DOHH2 (cell line): ENCODE measurements at regions not wholly inside any gene's neighbourhood (a gene's known extent, or its start where the extent isn't known, plus 50 kb on each side); places are given as distances from the start of the nearest gene placed in this dataset.

Experiments used
- H3F3A ChIP-seq: fragments of 200-600 bp; sonication (generic), shearing (Covaris generic); 2 replicates; pipeline ENCODE4 v1.6.0; 2016; ENCODE audit warnings: antibody characterized with exemption, mild to moderate bottlenecking; ENCODE audit not compliant: control insufficient read depth, insufficient read depth
- H3K27ac ChIP-seq: fragments of 200-600 bp; sonication (generic); 2 replicates; pipeline ENCODE4 v1.5.1; 2014; ENCODE audit warnings: low read depth, mild to moderate bottlenecking, low read length, moderate library complexity
- H3K27me3 ChIP-seq: fragments of 200-600 bp; sonication (generic); 2 replicates; pipeline ENCODE4 v1.6.1; 2014; ENCODE audit warnings: mild to moderate bottlenecking, low read length, mixed read lengths; ENCODE audit not compliant: control insufficient read depth
- H3K36me3 ChIP-seq: fragments of 200-600 bp; sonication (generic); 2 replicates; pipeline ENCODE4 v1.6.1; 2014; ENCODE audit warnings: mild to moderate bottlenecking, low read length, moderate library complexity, mixed read lengths; ENCODE audit not compliant: control insufficient read depth
- H3K4me1 ChIP-seq: fragments of 200-600 bp; sonication (generic); 2 replicates; pipeline ENCODE4 v1.6.1; 2014; ENCODE audit warnings: mild to moderate bottlenecking, low read length, mixed read lengths; ENCODE audit not compliant: control insufficient read depth
- H3K4me2 ChIP-seq: fragments of 200-600 bp; sonication (generic); 2 replicates; pipeline ENCODE4 v1.6.0; 2014; ENCODE audit warnings: mild to moderate bottlenecking, low read length, moderate library complexity
- H3K4me3 ChIP-seq: fragments of 200-600 bp; sonication (generic); 2 replicates; pipeline ENCODE4 v1.5.1; 2014; ENCODE audit warnings: mild to moderate bottlenecking, low read length, mixed read lengths
- H3K79me2 ChIP-seq: fragments of 200-600 bp; sonication (generic); 2 replicates; pipeline ENCODE4 v1.6.1; 2014; ENCODE audit warnings: mild to moderate bottlenecking, low read length, mixed read lengths; ENCODE audit not compliant: control insufficient read depth
- H3K9me2 ChIP-seq: fragments of 200-600 bp; sonication (generic); replicated peaks from 2 replicates; pipeline ENCODE4 v1.6.1; 2014; ENCODE audit warnings: mild to moderate bottlenecking, low read length, mixed read lengths; ENCODE audit not compliant: control insufficient read depth
- H3K9me3 ChIP-seq: fragments of 200-600 bp; sonication (generic); 2 replicates; pipeline ENCODE4 v1.6.1; 2014; ENCODE audit warnings: antibody characterized with exemption, low read length, mixed read lengths; ENCODE audit not compliant: control insufficient read depth, insufficient read depth
- H4K20me1 ChIP-seq: fragments of 200-600 bp; sonication (generic); 2 replicates; pipeline ENCODE4 v1.6.0; 2014; ENCODE audit warnings: low read depth, mild to moderate bottlenecking, antibody characterized with exemption, low read length, moderate library complexity; ENCODE audit not compliant: control insufficient read depth, insufficient read depth
- EZH2phosphoT487 ChIP-seq: fragments of 200-600 bp; sonication (generic); IDR thresholded peaks from 2 replicates; pipeline ENCODE4 v1.6.1; 2017; ENCODE audit warnings: borderline replicate concordance, mild to moderate bottlenecking, antibody characterized with exemption, low read length, moderate library complexity, mixed read lengths
- TF ChIP-seq, protein P1 (sequence below): fragments of 200-600 bp; sonication (generic); IDR thresholded peaks from one replicate; pipeline ENCODE4 v1.5.1; 2014; ENCODE audit warnings: antibody characterized with exemption, mild to moderate bottlenecking, low read depth, low read length; ENCODE audit not compliant: poor library complexity, severe bottlenecking

DNA sequence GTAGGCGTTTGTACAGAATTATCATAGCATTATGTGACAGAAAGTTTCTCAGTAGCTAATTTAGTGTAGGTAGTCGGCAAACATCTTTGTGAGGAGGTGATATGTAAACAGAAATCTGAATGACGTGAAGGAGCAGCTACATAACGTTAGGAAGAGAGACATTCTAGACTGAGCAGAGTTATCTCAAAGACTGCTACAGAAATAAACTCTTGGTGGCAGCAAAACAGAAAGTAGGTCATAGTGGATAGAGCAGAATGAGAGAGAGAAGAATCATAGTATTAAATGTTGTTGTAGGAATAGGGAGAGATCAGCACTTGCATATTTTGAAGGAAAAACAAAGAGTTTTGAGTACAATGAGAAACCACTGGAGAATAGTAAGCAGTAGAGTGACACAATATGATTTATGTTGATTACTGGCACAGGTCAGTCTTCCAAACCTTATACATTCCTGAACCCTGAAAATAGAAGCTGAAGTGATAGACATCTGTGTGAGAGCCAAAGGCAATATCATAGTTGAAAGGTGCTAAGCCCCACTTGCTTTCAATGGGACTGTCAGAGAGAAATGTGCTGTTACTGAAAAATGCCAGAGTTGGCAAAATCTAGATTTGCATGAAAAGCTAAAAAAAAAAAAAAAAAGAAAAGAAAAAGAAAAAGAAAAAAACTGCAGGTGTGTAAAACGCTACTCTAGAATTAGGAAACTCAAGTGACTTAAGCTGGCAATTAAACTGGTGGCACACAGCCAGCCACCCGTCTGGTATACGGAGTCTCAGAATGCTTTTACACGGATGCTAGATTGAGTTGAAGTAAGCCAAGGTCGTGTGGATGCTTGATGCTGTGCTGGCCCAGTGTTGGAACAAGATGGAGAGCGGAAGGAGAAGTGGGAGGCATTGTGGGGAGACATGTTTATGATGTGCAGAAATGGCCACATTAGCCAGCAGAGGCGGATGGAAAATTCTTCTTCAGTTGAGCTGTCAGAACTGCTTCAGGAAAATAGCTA lies 750.2 kb upstream of the HS3ST1 start:
- no peaks in the 10 kb centered on the region for H3F3A ChIP-seq
- no peaks in the 10 kb centered on the region for H3K79me2 ChIP-seq
- no peaks in the 10 kb centered on the region for H3K4me1 ChIP-seq
- no peaks in the 10 kb centered on the region for H3K9me2 ChIP-seq
- no peak overlapping the region for H3K27ac ChIP-seq
- no peaks in the 10 kb centered on the region for H3K27me3 ChIP-seq
- H3K36me3 ChIP-seq: no peaks in the 10 kb centered on the region
- H3K9me3 ChIP-seq: no peaks in the 10 kb centered on the region
- H3K4me3 ChIP-seq: no peak overlapping the region
- H4K20me1 ChIP-seq: no peaks in the 10 kb centered on the region
- no peak overlapping the region for H3K4me2 ChIP-seq
- TF ChIP-seq, protein P1, sequence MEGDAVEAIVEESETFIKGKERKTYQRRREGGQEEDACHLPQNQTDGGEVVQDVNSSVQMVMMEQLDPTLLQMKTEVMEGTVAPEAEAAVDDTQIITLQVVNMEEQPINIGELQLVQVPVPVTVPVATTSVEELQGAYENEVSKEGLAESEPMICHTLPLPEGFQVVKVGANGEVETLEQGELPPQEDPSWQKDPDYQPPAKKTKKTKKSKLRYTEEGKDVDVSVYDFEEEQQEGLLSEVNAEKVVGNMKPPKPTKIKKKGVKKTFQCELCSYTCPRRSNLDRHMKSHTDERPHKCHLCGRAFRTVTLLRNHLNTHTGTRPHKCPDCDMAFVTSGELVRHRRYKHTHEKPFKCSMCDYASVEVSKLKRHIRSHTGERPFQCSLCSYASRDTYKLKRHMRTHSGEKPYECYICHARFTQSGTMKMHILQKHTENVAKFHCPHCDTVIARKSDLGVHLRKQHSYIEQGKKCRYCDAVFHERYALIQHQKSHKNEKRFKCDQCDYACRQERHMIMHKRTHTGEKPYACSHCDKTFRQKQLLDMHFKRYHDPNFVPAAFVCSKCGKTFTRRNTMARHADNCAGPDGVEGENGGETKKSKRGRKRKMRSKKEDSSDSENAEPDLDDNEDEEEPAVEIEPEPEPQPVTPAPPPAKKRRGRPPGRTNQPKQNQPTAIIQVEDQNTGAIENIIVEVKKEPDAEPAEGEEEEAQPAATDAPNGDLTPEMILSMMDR: no peak

DNA sequence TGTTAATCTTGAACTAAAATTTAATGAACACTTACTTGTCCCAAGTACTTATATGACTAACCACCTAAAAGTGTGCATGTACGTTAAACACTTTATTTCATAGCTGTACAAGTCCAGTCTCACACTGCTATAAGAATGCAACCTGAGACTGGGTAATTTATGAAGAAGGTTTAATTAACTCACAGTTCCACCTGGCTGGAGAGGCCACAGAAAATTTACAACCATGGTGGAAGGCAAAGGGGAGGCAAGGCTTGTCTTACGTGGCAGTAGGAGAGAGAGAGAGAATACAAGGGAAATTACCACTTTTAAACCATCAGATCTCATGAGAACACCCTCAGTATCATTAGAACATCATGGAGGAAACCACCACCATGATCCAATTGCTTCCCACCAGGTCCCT lies 748.7 kb upstream of the HS3ST1 start:
- no peak for TF ChIP-seq EZH2phosphoT487
- TF ChIP-seq, protein P1: no peak
- H3K9me3 ChIP-seq: no peaks in the 10 kb centered on the region

GRCh38 chr4:12173496-12173895 lies 744.8 kb upstream of the HS3ST1 start:
- Histone ChIP-seq H3F3A (no peaks in the 10 kb centered on the region), H3K27me3 (no peaks in the 10 kb centered on the region), H3K4me1 (no peaks in the 10 kb centered on the region), H3K4me2 (no peak overlapping the region), H4K20me1 (no peaks in the 10 kb centered on the region), H3K79me2 (no peaks in the 10 kb centered on the region), H3K27ac (no peak overlapping the region), H3K9me2 (no peaks in the 10 kb centered on the region), H3K9me3 (no peaks in the 10 kb centered on the region), H3K4me3 (no peak overlapping the region), H3K36me3 (no peaks in the 10 kb centered on the region)
- TF ChIP-seq EZH2phosphoT487: no peak
- TF ChIP-seq, protein P1: no peak

More for the DNA sequence above, 748.7 kb upstream of the HS3ST1 start:
- Histone ChIP-seq H3K36me3 (no peaks in the 10 kb centered on the region), H3K27me3 (no peaks in the 10 kb centered on the region), H3K27ac (no peak overlapping the region), H3F3A (no peaks in the 10 kb centered on the region), H3K4me3 (no peak overlapping the region), H3K4me2 (no peak overlapping the region), H3K79me2 (no peaks in the 10 kb centered on the region), H4K20me1 (no peaks in the 10 kb centered on the region), H3K4me1 (no peaks in the 10 kb centered on the region), H3K9me2 (no peaks in the 10 kb centered on the region)
